ENCODE measurements at regions not wholly inside any gene's neighbourhood (a gene's known extent, or its start where the extent isn't known, plus 50 kb on each side); places are given as distances from the start of the nearest gene placed in this dataset.

DNA sequence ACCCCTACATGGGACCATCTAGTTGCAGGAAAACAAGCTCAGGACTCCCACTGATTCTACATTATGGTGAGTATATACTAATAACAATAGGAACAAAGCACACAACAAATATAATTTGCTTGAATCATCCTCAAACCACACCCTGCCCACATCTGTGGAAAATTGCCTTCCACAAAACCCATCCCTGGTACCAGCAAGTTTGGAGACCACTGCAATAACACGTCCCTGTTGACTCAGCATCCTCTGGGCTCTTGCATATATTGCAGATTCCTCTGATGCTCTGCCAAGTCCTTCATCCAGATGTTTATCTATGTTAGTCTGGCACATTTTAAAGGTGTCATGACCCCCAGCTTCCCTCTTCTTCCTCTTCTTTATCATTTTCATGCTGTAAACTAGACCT lies 138.4 kb downstream of the PCTP start:
- TF ChIP-seq, protein P1, sequence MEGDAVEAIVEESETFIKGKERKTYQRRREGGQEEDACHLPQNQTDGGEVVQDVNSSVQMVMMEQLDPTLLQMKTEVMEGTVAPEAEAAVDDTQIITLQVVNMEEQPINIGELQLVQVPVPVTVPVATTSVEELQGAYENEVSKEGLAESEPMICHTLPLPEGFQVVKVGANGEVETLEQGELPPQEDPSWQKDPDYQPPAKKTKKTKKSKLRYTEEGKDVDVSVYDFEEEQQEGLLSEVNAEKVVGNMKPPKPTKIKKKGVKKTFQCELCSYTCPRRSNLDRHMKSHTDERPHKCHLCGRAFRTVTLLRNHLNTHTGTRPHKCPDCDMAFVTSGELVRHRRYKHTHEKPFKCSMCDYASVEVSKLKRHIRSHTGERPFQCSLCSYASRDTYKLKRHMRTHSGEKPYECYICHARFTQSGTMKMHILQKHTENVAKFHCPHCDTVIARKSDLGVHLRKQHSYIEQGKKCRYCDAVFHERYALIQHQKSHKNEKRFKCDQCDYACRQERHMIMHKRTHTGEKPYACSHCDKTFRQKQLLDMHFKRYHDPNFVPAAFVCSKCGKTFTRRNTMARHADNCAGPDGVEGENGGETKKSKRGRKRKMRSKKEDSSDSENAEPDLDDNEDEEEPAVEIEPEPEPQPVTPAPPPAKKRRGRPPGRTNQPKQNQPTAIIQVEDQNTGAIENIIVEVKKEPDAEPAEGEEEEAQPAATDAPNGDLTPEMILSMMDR (IDR thresholded peaks at IDR 0.05), result no peak
- no peak for TF ChIP-seq POLR2A (IDR thresholded peaks at IDR 0.05)
